Astrocyte of the hippocampus (primary cell): ENCODE measurements at regions not wholly inside any gene's neighbourhood (a gene's known extent, or its start where the extent isn't known, plus 50 kb on each side); places are given as distances from the start of the nearest gene placed in this dataset.
"Not testable (repeated sequence)": the region's sequence is repeated elsewhere in the genome, so short reads cannot be mapped to it uniquely, and the experiment has no call there.

Experiments used
- DNase-seq: peaks from one replicate; pipeline ENCODE4 v3.0.0; 2011; ENCODE audit warnings: low read depth, low spot score

- no peak for DNase-seq
These were observed 993.5 kb upstream of the PRKX start for GRCh38 chrX:4706961-4707360.

- DNase-seq: no peak
These were observed 977.1 kb upstream of the PRKX start for GRCh38 chrX:4690521-4690920.

GRCh38 chrX:4682636-4683035 lies 969.2 kb upstream of the PRKX start:
- DNase-seq: no peak

GRCh38 chrX:4675686-4676300 lies 962.3 kb upstream of the PRKX start:
- DNase-seq: no peak

DNA sequence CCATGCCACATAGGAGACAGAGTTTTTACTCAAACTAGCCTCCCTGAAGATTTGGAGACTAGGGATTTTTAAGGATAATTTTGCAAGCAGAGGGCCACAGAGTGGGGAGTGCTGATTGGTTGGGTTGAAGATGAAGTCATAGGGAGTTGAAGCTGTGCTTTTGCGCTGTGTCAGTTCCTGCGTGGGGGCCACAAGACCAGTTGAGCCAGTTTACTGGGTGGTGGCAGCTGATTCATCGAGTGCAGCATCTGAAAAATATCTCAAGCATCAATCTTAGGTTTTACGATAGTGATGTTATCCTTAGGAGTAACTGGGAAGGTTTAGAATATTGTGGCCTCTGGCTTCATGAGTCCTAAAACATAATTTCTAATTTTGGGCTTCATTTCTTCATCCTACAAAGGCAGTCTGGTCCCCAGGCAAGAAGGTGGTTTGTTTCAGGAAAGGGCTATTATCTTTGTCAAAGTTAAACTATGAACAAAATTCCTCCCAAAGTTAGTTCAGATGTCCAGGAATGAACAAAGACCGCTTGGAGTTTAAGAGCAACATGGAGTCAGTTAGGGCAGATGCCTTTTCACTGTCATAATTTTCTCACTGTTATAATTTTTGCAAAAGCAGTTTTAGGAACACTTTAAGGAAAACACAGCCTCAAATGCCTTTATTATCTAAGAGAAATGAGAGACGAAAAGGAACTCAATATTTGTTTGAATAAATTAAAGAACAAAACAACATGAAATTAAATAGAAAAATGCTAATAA lies 960.8 kb upstream of the PRKX start:
- DNase-seq: no peak

DNA sequence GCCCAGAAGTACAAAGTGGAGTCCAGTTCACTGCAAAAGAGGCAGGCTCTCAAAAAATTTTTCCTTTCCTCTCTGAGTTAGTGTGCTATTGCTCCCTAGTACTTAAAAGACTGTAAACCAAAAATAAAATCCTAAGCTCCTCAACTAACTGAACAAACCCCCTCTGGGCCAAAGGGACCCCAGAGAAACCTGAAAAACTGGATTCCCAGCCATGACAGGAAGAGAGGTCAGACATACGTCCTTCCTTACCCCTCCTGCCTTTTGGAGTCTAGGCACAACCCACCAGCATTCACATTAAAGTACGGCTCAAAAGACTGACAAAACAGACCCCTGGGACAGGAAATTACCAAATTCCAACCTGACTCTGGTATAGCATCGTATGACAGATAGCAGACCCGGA lies 957.9 kb upstream of the PRKX start:
- DNase-seq: no peak

- no peak for DNase-seq
These were observed 957.2 kb upstream of the PRKX start for GRCh38 chrX:4670606-4671005.

- no peak for DNase-seq
These were observed 955.5 kb upstream of the PRKX start for GRCh38 chrX:4668802-4669536.

- no peak for DNase-seq
These were observed 949.6 kb upstream of the PRKX start for GRCh38 chrX:4663085-4663484.

GRCh38 chrX:4661771-4662170 lies 948.3 kb upstream of the PRKX start:
- DNase-seq: no peak

DNA sequence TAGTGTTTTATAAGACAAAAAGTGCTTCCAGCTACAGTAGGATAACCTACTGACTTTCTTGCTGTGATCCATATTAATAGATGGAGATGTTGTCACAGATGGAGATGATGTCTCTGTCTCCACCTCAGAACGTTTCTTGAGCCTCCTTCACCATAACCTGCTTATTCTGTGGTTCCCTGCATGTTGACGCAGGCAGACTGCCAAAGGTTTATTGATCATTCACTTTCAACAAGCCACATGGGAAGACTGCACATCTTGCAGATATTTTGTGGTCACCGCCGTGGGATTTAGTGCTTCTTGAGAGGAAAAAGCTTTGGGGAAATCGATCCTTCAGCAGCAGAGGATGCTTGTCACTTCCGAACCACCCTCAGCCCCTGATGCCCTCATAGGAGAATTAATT lies 943.0 kb upstream of the PRKX start:
- DNase-seq: peak; percentile 3

- DNase-seq: peak; percentile 15
These were observed 942.3 kb upstream of the PRKX start for GRCh38 chrX:4655743-4656142.

GRCh38 chrX:4642114-4642513 lies 928.7 kb upstream of the PRKX start:
- DNase-seq: no peak

DNA sequence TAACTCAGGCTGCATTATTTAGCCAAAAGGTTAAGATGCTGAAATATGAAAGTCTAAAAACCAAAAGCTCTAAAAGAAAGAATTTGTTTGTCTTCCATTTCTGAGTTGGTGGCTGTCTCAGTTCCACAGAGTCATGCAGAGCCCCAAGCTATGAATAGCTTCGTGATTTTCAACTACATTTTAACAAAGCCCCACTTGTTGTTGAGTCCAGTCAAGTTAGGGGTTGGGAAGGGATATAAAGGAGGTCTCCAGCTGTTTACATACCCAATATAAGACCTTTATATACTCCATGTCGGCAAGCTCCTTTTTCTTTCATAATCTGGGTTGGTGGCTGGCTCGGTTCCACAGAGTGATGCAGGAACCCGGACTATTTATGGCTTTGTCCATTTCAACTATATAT lies 924.6 kb upstream of the PRKX start:
- no peak for DNase-seq

GRCh38 chrX:4627414-4627813 lies 914.0 kb upstream of the PRKX start:
- no peak for DNase-seq

DNA sequence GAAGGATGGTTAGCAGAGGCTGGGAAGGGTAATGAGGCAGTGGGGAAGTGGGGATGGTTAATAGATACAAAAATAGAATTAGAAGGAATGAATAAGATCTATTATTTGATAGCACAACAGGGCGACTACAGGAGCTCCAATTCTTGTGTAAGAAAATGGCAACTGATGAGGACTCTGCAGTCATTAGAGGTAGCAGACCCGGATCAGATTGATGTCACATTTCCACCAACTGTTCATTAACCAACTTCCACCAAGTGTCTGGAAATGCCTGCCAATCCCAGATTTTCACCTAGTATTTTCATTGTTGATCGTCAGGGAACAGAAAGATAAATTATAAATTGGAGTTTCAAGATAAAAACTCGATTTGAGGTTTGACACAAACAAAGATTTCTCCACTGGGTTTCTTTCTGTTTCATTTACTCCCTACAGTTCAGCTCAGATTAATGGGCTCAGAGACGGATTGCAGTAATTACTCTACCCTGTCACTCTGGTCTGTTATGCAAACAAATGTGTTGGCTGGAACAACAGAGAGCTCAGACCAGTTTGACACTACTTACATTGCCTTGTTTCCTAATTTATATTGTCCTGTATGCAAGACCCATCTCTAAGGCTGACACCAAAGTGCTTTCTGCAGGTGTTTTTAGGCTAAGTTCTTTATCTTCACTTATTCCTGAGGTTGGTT lies 909.2 kb upstream of the PRKX start:
- peak; percentile 12 for DNase-seq

DNA sequence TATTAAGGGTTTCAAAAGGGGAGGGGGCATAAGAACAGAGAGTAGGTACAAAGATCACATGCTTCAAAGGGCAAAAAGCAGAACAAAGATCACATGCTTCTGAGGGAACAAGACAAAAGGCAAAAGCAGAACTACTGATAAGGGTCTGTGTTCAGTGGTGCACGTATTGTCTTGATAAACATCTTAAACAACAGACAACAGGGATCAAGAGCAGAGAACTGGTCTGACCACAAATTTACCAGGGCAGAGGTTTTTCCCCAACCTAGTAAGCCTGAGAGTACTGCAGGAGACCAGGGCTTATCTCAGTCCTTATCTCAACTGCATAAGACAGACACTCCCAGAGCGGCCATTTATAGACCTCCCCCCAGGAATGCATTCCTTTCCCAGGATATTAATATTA lies 900.2 kb upstream of the PRKX start:
- not testable (repeated sequence) for DNase-seq

DNA sequence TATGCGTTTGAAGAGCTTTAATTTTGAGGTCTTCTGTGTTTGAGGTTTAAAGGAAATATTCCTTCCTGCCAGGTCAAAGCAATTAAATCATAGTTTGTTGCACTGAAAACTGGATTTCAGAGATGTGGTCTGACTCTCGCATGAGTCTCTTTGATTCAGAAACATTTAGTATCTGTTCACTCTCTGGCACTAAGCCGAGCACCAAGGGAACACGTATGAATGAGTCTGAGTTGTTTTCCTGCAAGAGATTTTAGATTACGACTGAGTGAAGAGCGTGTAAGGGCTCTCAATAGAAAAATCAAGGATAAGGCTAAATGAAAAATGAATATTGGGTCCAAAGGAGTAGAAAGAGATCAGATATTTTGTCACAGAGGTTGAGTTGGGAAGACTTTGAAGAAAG lies 875.4 kb upstream of the PRKX start:
- peak; percentile 22 for DNase-seq

DNA sequence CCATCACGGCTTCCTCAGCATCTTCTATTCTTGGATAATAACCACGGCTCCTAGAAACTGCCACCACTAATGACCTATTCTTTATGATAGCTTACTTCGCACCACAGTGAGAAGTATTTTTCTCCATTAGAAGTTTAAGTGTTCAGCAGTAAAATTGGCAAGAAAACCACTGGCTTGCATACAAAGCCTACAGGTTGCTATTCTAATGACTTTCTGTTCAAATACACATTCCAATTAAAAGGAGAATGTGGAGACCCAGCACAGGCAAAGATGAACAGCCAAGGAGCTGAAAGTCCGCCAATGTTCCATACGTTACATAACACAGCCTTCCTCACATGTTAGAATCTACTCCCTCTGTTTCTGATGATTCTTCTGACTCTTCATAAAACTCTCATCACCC lies 875.0 kb upstream of the PRKX start:
- peak; percentile 50 for DNase-seq

DNA sequence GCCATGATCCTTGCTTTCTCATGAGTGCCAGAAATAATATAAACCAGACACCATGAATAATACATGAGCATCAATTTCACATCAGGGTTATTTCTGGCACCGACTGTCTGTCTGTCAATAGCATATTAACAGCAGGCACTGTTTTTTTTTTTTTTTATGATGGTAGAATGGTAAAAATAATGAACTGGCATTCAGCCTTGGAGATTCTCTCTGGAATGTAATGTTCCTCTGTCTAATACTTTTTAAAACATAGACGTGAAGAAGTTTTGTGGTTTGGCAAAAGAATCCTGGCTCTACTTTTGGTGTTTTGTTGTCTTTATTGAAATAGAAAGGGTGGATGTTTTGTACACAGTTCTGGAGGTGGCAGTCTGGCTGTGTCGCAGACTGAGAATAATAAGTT lies 874.6 kb upstream of the PRKX start:
- no peak for DNase-seq

DNA sequence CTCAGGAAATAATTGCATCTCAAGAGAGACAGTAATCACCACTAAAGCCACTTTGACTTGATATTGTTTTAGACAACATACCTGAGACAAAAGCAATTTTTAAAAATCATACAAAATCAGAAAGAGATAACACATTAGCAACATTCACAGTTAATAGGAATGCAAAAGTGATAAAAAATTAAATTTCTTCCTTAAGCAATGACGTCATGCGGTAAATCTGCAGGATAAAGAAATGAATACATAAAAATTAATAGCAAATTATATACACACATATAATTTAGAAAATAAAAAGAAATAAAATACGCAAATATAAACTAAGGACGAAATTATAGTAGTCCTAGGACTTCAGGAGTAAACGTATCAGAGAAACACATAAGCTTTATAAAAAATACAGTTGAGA lies 866.5 kb upstream of the PRKX start:
- DNase-seq: no peak

- DNase-seq: no peak
These were observed 866.0 kb upstream of the PRKX start for GRCh38 chrX:4579480-4579879.
